HG03520 (cell line): ENCODE measurements at regions not wholly inside any gene's neighbourhood (a gene's known extent, or its start where the extent isn't known, plus 50 kb on each side); places are given as distances from the start of the nearest gene placed in this dataset.

ENCODE experiments used
- ATAC-seq: cut with Tn5 transposase; IDR thresholded peaks from one replicate; pipeline ENCODE4 v1.9.1; 2021; ENCODE audit warnings: mild to moderate bottlenecking, moderate library complexity; ENCODE audit not compliant: unreplicated experiment

GRCh38 chr4:18248611-18249010, 227.1 kb upstream of the LCORL start:
- ATAC-seq = no peak

GRCh38 chr4:18247189-18247588, 225.6 kb upstream of the LCORL start:
- no peak for ATAC-seq

GRCh38 chr4:18242919-18243693, 221.6 kb upstream of the LCORL start:
- no peak for ATAC-seq

- ATAC-seq = no peak
Measured at GRCh38 chr4:18241727-18242126, 220.2 kb upstream of the LCORL start.

- no peak for ATAC-seq
Measured at GRCh38 chr4:18234108-18234507, 212.6 kb upstream of the LCORL start.

GRCh38 chr4:18231726-18232125, 210.2 kb upstream of the LCORL start:
- ATAC-seq = no peak

- ATAC-seq = no peak
Measured at GRCh38 chr4:18227880-18228279, 206.3 kb upstream of the LCORL start.

GRCh38 chr4:18214411-18215055, 193.0 kb upstream of the LCORL start:
- no peak for ATAC-seq

GRCh38 chr4:18213576-18214198, 192.1 kb upstream of the LCORL start:
- no peak for ATAC-seq

GRCh38 chr4:18209448-18209847, 187.9 kb upstream of the LCORL start:
- ATAC-seq = peak; percentile 62

GRCh38 chr4:18203966-18204365, 182.4 kb upstream of the LCORL start:
- ATAC-seq = no peak

- ATAC-seq = no peak
Measured at GRCh38 chr4:18202486-18202885, 180.9 kb upstream of the LCORL start.

- no peak for ATAC-seq
Measured at GRCh38 chr4:18201885-18202284, 180.3 kb upstream of the LCORL start.

- no peak for ATAC-seq
Measured at GRCh38 chr4:18198653-18199052, 177.1 kb upstream of the LCORL start.

GRCh38 chr4:18197467-18197866, 175.9 kb upstream of the LCORL start:
- no peak for ATAC-seq

GRCh38 chr4:18194278-18194677, 172.7 kb upstream of the LCORL start:
- ATAC-seq = no peak

GRCh38 chr4:18192901-18193300, 171.3 kb upstream of the LCORL start:
- no peak for ATAC-seq

- ATAC-seq = no peak
Measured at GRCh38 chr4:18185491-18185890, 163.9 kb upstream of the LCORL start.

GRCh38 chr4:18180892-18181291, 159.3 kb upstream of the LCORL start:
- ATAC-seq = no peak

- ATAC-seq = no peak
Measured at GRCh38 chr4:18180122-18180521, 158.6 kb upstream of the LCORL start.

- ATAC-seq = no peak
Measured at GRCh38 chr4:18171896-18172295, 150.3 kb upstream of the LCORL start.

- no peak for ATAC-seq
Measured at GRCh38 chr4:18167831-18168230, 146.3 kb upstream of the LCORL start.
